ENCODE measurements at regions not wholly inside any gene's neighbourhood (a gene's known extent, or its start where the extent isn't known, plus 50 kb on each side); places are given as distances from the start of the nearest gene placed in this dataset.
"Not testable (repeated sequence)": the region's sequence is repeated elsewhere in the genome, so short reads cannot be mapped to it uniquely, and the experiment has no call there.

DNA sequence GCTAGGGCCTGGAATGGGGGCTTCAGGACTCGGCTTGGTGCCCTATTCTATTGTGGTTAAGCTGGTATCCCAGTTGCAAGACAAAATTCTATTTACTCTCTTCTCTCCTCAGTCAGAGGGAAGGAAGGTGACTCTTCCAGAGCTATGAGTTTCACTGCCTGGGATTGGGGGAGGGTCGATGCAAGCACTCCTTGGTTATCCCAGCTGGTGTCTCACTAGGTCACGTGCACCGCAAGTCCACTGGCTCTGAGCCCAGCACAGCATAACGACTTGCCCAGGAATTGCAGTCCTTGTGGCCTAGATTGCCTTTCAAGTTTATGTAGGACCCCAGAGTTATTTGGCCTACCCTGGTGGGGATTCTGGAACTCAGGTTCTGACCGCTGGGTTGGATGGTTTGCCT lies 958.8 kb downstream of the IGSF11 start:
- no peak for DNase-seq (ENCODE audit: low read depth)

DNA sequence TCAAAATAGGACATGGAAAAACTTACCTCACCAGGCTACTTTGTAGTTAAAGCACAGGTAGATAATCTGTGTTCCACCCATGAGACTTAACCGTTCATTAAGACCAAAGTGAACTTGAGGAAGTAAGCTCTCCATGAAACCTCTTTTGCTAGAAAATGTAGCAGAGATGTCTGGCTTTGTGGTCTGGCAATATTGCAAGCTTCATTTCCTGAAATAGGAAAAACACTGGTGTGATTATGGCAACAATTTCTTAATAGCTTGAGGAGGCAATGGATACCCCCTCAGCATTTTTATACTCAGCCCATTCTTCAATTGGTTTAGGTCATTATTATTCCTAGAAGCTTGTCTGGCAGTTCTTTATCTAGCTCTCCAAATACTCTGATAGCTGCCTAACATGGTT lies 957.3 kb downstream of the IGSF11 start:
- DNase-seq (ENCODE audit: low read depth), result no peak

DNA sequence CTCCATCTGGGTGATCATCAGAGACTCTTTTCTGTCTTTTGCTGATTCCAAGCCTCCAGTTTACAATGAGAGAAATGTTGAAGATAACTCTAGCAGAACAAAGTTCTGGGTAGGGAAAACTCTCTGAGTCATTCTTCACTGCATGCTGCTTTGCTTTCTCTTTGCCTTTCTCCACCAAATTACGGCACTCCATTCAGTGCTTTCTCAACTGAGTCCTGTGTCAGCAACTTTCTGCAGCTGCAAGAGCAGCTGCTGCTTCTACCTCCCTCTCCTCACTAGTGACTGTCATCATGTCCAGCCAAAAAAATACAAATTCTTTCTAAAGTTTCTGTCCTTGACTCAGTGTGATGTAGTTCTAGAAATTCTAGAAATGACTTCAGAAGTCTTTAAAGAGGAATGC lies 953.8 kb downstream of the IGSF11 start:
- no peak for DNase-seq (ENCODE audit: low read depth)

DNA sequence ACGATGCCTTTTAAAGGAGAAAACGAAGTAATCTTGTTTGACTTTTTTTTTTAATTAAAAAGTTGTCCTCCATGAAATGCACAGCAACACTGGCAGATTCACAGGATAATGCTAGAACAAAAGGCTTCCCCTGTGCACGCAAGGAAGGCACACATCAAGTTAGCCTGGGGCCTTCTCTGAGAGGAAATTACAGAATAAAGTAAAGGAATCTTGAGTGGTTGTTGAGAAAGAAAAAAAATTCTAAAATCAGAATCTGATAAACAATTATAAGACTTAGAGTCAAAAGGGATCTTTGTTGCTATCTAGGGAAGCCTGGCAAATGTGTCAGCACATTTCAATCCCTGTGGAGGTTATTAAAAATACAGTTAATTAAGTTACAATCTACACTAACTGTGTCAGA lies 946.0 kb downstream of the IGSF11 start:
- no peak for DNase-seq (ENCODE audit: low read depth)

DNA sequence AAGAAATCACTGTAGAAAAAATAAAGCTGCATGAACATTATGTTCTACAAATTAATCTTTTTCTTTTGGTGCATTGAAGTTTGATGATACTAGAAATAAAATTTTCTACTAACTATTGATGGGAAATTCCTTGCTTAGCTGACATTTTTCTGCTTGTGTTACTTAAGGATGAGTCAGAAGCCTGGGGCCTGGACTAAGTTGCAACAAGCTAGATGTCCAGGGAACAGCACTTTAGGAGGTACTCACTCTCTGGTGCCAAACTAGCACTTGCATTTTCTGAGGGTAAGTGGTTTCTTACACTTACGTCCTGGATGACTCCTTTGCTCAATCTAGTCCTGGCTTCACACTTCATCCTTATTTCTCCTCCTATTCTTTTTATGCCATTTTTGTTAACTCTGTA lies 945.1 kb downstream of the IGSF11 start:
- peak; percentile 2 for DNase-seq (ENCODE audit: low read depth)

GRCh38 chr3:118097226-118097625 lies 937.4 kb downstream of the IGSF11 start:
- no peak for DNase-seq (ENCODE audit: low read depth)

- no peak for DNase-seq (ENCODE audit: low read depth)
These were observed 937.0 kb downstream of the IGSF11 start for GRCh38 chr3:118097660-118098059.

- DNase-seq (ENCODE audit: low read depth), result no peak
These were observed 935.8 kb downstream of the IGSF11 start for GRCh38 chr3:118098827-118099226.

- no peak for DNase-seq (ENCODE audit: low read depth)
These were observed 932.8 kb downstream of the IGSF11 start for GRCh38 chr3:118101891-118102290.

DNA sequence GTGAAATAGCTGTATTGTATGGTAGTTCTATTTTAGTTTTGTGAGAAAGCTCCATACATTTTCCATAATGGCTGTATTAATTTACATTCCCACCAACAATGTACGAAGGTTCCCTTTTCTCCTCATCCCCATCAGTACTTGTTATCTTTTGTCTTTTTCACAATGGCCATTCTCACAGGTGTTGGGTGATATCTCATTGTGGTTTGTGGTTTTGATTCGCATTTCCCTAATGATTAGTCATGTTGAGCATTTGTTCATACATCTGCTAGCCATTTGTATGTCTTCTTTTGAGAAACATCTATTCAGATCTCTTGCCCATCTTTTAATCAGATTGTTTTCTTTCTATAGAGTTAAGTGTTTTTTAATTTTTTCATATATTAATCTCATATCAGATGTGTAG lies 931.9 kb downstream of the IGSF11 start:
- no peak for DNase-seq (ENCODE audit: low read depth)

GRCh38 chr3:118108201-118108600 lies 926.4 kb downstream of the IGSF11 start:
- DNase-seq (ENCODE audit: low read depth), result no peak

- no peak for DNase-seq (ENCODE audit: low read depth)
These were observed 925.9 kb downstream of the IGSF11 start for GRCh38 chr3:118108769-118109168.

DNA sequence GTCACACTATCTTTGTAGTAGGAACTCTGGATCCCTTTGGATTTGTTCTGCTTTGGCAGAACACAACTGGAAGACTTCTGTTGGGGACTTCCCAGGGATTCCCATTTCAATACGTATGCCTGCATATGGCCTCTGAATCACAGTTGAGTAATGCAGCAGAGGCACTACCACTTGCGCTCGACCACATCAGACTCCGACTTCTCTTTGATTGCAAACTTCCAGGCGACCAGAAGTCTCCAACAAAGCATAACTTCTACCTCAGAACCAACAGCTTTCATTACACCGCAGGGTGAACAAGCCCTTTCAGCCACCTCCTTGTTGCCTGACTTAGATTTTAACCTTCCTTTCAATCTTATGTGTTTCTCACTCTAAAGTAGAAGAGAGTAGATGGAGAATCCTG lies 924.4 kb downstream of the IGSF11 start:
- no peak for DNase-seq (ENCODE audit: low read depth)

GRCh38 chr3:118116991-118117390 lies 917.7 kb downstream of the IGSF11 start:
- no peak for DNase-seq (ENCODE audit: low read depth)

GRCh38 chr3:118126751-118127150 lies 907.9 kb downstream of the IGSF11 start:
- no peak for DNase-seq (ENCODE audit: low read depth)

- DNase-seq (ENCODE audit: low read depth), result no peak
These were observed 906.7 kb downstream of the IGSF11 start for GRCh38 chr3:118127992-118128391.

- DNase-seq (ENCODE audit: low read depth), result peak; percentile 45
These were observed 905.8 kb downstream of the IGSF11 start for GRCh38 chr3:118128886-118129285.

- DNase-seq (ENCODE audit: low read depth), result no peak
These were observed 896.9 kb downstream of the IGSF11 start for GRCh38 chr3:118137778-118138177.

DNA sequence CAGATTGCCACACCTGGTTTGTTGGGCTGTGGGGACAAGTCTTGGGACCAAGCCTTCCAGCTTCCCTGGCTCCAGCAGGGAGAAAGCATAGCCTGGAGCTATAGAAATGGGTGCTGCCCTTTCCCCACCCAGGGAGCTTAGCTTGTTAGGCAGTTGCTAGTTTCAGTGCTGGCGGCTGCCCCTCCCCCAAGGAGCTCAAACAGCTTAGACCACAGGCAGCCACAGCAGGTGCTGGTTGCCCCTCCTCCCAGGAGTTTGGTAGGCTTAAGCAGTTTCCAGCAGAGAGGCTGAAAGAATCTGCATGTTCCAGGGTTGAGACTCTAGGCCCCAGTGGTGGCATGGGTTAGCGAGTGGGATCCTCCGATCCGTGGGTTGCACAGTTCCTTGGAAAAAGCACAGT lies 889.7 kb downstream of the IGSF11 start:
- DNase-seq (ENCODE audit: low read depth), result no peak

DNA sequence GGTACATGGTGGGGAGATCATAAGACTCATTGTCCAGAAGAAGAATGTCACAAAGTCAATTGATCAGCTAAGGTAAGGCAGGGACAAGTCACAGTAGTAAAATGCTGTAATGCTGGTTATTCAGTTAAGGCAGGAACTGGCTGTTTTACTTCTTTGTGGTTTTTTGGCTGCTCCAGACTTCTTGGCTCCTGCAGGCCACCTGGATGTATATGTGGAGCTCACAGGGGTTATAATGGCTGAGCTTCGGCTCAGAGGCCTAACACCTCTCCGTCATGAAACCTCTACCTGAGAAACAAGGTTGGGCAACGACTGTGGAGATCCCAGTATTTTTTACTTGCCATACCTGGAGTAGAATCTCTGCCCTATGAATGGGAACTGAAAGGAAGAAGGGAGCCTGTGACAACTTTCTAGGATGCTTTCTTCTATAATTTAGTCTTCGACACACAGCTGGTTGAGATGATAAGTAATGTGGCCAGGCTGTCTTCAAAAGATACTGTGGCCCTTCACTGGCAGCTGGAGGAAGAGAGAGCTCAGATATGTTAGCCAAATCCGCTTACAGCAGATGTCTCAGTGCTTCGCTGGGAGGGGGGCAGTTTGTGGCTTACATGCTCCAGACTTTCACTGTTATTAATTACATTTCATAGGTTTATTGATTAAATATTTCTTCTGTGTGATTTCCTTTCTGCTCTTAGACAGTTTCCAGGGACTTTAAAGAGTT lies 887.8 kb downstream of the IGSF11 start:
- DNase-seq (ENCODE audit: low read depth), result no peak

GRCh38 chr3:118151164-118151563 lies 883.5 kb downstream of the IGSF11 start:
- no peak for DNase-seq (ENCODE audit: low read depth)

DNA sequence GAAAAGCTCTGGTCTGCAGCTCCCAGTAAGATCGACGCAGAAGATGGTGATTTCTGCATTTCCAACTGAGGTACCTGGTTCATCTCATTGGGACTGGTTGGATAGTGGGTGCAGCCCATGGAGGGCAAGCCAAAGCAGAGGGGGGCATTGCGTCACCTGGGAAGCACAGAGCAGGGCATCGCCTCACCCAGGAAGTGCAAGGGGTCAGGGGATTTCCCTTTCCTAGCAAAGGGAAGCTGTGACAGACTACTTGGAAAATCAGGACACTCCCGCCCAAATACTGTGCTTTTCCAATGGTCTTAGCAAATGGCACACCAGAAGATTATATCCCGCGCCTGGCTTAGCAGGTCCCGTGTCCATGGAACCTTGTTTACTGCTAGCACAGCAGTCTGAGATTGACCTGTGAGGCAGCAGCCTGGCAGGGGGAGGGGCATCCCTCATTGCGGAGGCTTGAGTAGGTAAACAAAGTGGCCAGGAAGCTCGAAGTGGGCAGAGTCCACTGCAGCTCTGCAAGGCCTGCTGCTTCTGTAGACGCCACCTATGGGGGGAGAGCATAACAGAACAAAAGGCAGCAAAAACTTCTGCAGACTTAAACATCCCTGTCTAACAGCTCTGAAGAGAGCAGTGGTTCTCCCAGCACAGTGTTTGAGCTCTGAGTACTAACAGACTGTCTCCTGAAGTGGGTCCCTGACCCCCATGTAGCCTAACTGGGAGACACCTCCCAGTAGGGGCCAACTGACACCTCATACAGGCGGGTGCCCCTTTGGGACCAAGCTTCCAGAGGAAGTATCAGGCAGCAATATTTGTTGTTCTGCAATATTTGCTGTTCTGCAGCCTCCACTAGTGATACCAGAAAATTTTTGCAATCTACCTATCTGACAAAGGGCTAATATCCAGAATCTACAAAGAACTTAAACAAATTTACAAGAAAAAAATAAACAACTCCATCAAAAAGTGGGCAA lies 871.7 kb downstream of the IGSF11 start:
- DNase-seq (ENCODE audit: low read depth), result not testable (repeated sequence)

DNA sequence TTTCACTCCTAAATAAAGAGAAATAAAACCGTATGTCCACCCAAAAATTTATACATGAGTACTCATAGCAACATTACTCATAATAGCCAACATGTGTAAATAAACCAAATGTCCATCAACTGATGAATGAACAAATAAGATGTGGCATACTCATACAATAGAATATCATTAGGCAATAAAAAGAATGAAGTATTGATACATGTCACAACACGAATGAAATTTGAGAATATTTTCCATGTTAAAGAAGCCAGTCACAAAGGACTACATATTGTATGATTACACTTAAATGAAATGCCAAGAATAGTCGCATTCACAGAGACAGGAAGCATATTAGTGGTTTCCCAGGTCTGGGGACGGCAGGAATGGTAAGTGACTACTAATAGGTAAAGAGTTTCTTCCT lies 869.2 kb downstream of the IGSF11 start:
- DNase-seq (ENCODE audit: low read depth), result no peak
